ENCODE measurements at regions not wholly inside any gene's neighbourhood (a gene's known extent, or its start where the extent isn't known, plus 50 kb on each side); places are given as distances from the start of the nearest gene placed in this dataset.

DNA sequence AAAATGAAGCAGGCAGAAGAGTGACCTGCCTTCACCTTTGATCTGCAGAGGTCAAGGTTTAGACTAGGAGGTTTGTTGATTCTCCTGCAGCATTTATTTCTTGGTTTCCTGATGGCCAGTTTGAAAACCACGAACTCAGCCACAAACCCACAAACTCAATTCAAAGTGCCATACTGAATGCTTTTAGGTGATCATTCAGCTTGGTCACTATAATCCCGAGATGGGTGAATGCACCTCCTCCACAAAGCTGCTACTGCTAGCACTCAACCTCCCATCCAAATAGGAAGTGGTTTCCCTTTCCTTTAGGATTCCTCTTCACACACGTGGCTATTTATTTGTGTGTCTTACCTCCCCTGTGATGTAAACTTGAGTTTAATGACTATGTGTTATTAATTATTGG, 225.2 kb downstream of the MID1 start:
- no peak overlapping the region for H3K4me3 ChIP-seq (ENCODE audit: low read depth, low read length)
- no peak for TF ChIP-seq CTCF (IDR thresholded peaks at IDR 0.05; ENCODE audit: low read depth, low read length, missing control alignments)
- in situ Hi-C loops (cut with HindIII; ENCODE audit: low sequenced_read_pairs) = no loop called here
- DNase-seq (ENCODE audit: low read depth) = no peak
